GM06990 (cell line): ENCODE measurements at regions not wholly inside any gene's neighbourhood (a gene's known extent, or its start where the extent isn't known, plus 50 kb on each side); places are given as distances from the start of the nearest gene placed in this dataset.

ENCODE experiments used
- DNase-seq: peaks from one replicate; pipeline ENCODE4 v3.0.0-alpha.2; 2011; ENCODE audit not compliant: insufficient read length; ENCODE audit errors: extremely low read depth
- H3K27me3 ChIP-seq: replicated peaks from 2 replicates; pipeline ENCODE4 v1.6.0; 2011; ENCODE audit warnings: low read length; ENCODE audit not compliant: control insufficient read depth, insufficient read depth
- H3K36me3 ChIP-seq: 2 replicates; pipeline ENCODE4 v1.5.1; 2011; ENCODE audit warnings: low read length; ENCODE audit not compliant: control insufficient read depth, insufficient read depth
- H3K4me3 ChIP-seq: replicated peaks from 2 replicates; pipeline ENCODE4 v1.5.1; 2011; ENCODE audit warnings: low read depth, mild to moderate bottlenecking, control low read depth, low read length
- CTCF ChIP-seq: IDR thresholded peaks from 2 replicates; pipeline ENCODE4 v1.5.1; 2011; ENCODE audit warnings: low read length, control low read depth, mild to moderate bottlenecking, inconsistent platforms; ENCODE audit not compliant: insufficient read depth, poor library complexity, severe bottlenecking

- no peak for DNase-seq
- Histone ChIP-seq H3K27me3 (no peaks in the 10 kb centered on the region; the same call in 1 of the 2 replicates), H3K4me3 (no peak overlapping the region), H3K36me3 (no peaks in the 10 kb centered on the region)
- no peak for TF ChIP-seq CTCF
These were observed 383.0 kb upstream of the SHH start for GRCh38 chr7:156195276-156195675.

GRCh38 chr7:156194813-156195212 lies 382.6 kb upstream of the SHH start:
- Histone ChIP-seq H3K27me3 (no peaks in the 10 kb centered on the region; the same call in 1 of the 2 replicates), H3K4me3 (no peak overlapping the region), H3K36me3 (no peaks in the 10 kb centered on the region)
- no peak for TF ChIP-seq CTCF
- no peak for DNase-seq

GRCh38 chr7:156192921-156193320 lies 380.7 kb upstream of the SHH start:
- no peak for TF ChIP-seq CTCF
- no peaks in the 10 kb centered on the region; the same call in 1 of the 2 replicates for H3K27me3 ChIP-seq
- DNase-seq: no peak

GRCh38 chr7:156191090-156191489 lies 378.8 kb upstream of the SHH start:
- no peak overlapping the region for H3K4me3 ChIP-seq
- DNase-seq: no peak
- no peaks in the 10 kb centered on the region for H3K36me3 ChIP-seq
- no peaks in the 10 kb centered on the region; the same call in 1 of the 2 replicates for H3K27me3 ChIP-seq
- no peak for TF ChIP-seq CTCF

More at GRCh38 chr7:156192921-156193320, 380.7 kb upstream of the SHH start:
- Histone ChIP-seq H3K36me3 (no peaks in the 10 kb centered on the region), H3K4me3 (no peak overlapping the region)

- no peak for DNase-seq
- Histone ChIP-seq H3K36me3 (no peaks in the 10 kb centered on the region), H3K27me3 (peaks cover 2% of the 10 kb centered on the region; the same call in 1 of the 2 replicates), H3K4me3 (no peak overlapping the region)
- no peak for TF ChIP-seq CTCF
These were observed 372.8 kb upstream of the SHH start for GRCh38 chr7:156185076-156185475.

GRCh38 chr7:156184164-156184563 lies 371.9 kb upstream of the SHH start:
- no peaks in the 10 kb centered on the region for H3K36me3 ChIP-seq
- no peak overlapping the region for H3K4me3 ChIP-seq
- no peak for TF ChIP-seq CTCF
- H3K27me3 ChIP-seq: peaks cover 2% of the 10 kb centered on the region; the same call in 1 of the 2 replicates
- DNase-seq: no peak
